ENCODE measurements at regions not wholly inside any gene's neighbourhood (a gene's known extent, or its start where the extent isn't known, plus 50 kb on each side); places are given as distances from the start of the nearest gene placed in this dataset.

GRCh38 chr16:56111100-56111499, 80.2 kb upstream of the GNAO1 start:
- no peak for TF ChIP-seq CTCF (IDR thresholded peaks at IDR 0.05)
- TF ChIP-seq POLR2A (IDR thresholded peaks at IDR 0.05) = no peak
